GM12892 (cell line): ENCODE measurements at regions not wholly inside any gene's neighbourhood (a gene's known extent, or its start where the extent isn't known, plus 50 kb on each side); places are given as distances from the start of the nearest gene placed in this dataset.
"Not testable (repeated sequence)": the region's sequence is repeated elsewhere in the genome, so short reads cannot be mapped to it uniquely, and the experiment has no call there.

Experiments
- DNase-seq: peaks from one replicate; pipeline ENCODE4 v3.0.0; 2011; ENCODE audit not compliant: insufficient read length
- FAIRE-seq: peaks from 2 replicates; lab custom pipeline; 2011; peaks lifted over from hg19 to GRCh38; lab: Jason Lieb, UNC
- POLR2A ChIP-seq: IDR thresholded peaks from 2 replicates; pipeline ENCODE4 v1.6.1; 2011; ENCODE audit warnings: low read depth, low read length, control low read depth
- POLR2AphosphoS5 ChIP-seq: IDR thresholded peaks from 2 replicates; pipeline ENCODE4 v1.6.1; 2011; ENCODE audit warnings: low read depth, low read length, control low read depth
- TAF1 ChIP-seq: IDR thresholded peaks from 2 replicates; pipeline ENCODE4 v1.6.1; 2011; ENCODE audit warnings: low read depth, mild to moderate bottlenecking, control low read depth, low read length, borderline replicate concordance

DNA sequence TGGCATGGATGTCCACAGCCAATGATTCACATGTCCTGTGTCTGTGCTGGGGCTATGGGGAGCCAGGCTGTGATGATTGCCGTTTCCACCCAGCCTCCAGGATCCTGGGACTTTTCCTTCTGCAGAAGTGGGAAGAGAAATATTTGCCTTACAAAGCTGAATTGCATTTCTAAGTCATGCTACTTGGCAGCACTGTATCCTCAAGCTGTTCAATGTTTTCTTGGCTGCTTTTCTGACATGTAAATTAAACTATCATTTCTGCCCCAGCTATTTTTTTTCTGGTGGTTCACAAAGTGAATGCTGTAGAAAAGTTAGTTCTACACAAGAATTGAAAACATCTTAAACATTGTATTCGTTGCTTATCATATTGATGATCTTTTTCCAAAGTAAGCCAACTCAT lies 51.9 kb upstream of the TCERG1L start:
- TF ChIP-seq POLR2AphosphoS5 (no peak), TAF1 (no peak), POLR2A (no peak)

DNA sequence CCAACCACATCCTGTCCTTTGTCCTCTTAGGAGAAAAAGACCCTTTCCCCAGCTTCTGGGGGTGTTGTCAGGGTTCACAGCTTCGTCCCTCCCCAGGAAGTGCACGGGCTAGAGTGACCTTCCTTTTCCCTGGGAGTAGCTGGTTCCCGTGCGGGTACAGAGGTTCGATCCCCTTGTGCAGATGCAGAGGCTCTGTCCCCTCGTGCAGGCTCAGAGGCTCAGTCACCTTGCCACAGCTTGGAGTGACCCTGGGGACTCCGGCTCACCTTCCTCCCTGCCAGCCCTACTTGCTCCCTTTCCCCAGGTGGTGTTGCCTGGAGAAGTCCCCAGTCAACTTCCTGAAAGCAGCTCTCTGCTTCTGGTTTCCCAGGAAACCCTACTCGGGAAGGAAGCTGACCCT lies 60.0 kb upstream of the TCERG1L start:
- FAIRE-seq (no peak), DNase-seq (no peak)
- TF ChIP-seq POLR2AphosphoS5: no peak
- TF ChIP-seq TAF1: no peak
- TF ChIP-seq POLR2A: no peak

More for the DNA sequence above, 51.9 kb upstream of the TCERG1L start:
- no peak for DNase-seq
- no peak for FAIRE-seq

DNA sequence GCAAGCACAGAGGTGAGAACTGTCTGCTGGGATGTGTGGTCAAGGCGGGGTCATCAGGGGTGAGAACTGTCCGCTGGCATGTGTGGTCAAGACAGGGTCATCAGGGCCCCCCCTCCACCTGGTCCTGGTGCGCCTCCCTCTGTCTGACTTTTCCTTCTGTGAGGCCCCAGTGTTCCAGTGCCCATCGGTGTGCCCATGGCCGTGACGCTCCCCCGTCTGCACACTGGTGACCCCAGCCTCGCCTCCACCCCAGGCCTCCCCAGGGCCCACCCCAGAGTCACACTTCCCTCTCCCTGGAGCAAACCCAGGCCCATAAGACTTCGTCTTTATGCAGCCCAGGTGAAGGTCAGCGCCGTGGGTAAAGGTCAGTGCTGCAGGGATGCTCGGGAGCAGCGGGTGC lies 70.1 kb upstream of the TCERG1L start:
- FAIRE-seq (no peak), DNase-seq (no peak)
- TF ChIP-seq POLR2AphosphoS5 (no peak), TAF1 (no peak), POLR2A (no peak)

DNA sequence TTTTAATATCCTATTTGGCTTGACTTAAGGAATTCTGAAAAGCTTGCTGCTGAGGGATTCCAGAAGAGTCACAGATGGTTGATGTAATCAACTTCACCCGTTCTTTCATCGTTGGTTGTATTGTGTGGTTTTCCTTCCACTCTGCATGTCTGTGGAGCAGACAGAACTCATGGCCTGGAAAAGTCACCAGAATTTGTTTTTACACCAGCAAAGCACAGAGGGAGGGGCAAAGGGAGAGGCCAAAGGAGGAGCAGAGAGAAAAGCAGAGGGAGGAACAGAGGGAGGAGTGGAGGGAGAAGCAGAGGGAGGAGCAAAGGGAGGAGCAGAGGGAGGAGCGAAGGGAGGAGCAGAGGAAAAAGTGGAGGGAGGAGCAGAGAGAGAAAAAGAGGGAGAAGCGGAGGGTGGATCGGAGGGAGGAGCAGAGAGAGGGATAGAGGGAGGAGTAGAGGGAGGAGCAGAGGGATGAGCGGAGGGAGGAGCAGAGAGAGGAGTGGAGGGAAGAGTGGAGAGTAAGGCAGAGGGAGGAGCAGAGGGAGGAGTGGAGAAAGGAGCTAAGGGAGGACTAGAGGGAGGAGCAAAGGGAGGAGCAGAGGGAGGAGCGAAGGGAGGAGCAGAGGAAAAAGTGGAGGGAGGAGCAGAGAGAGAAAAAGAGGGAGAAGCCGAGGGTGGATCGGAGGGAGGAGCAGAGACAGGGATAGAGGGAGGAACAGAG lies 73.8 kb upstream of the TCERG1L start:
- not testable (repeated sequence) for FAIRE-seq

DNA sequence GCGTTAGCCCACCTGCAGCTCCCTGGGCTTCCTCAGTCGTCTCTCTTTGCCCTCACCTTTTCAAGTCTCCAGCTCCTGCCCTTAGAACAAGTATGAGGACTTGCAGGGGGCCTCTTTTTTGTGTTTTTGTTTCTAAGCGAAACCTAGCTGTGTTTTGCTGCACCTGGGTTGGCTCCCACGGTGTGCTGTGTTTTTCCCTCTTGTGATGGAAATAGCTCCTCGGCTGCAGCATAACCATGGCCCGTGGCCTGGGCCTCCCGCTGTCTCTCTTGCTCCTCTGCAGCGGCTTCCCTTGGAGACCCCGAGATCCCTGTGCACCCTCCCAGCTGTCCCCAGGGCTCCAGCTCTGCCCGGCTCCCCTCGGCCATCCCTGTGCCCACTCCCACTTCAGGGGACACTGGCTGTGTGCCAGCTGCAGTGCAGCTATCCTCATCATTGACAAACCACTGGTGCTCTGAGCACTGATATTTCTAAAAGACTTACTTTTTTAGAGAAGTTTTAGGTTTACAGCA lies 75.6 kb upstream of the TCERG1L start:
- FAIRE-seq (no peak), DNase-seq (no peak)
- no peak for TF ChIP-seq TAF1
- no peak for TF ChIP-seq POLR2A
- no peak for TF ChIP-seq POLR2AphosphoS5

More for the DNA sequence above, 73.8 kb upstream of the TCERG1L start:
- not testable (repeated sequence) for DNase-seq

- DNase-seq: no peak
- no peak for TF ChIP-seq TAF1
- FAIRE-seq: no peak
These were observed 80.4 kb upstream of the TCERG1L start for GRCh38 chr10:131391936-131392335.

DNA sequence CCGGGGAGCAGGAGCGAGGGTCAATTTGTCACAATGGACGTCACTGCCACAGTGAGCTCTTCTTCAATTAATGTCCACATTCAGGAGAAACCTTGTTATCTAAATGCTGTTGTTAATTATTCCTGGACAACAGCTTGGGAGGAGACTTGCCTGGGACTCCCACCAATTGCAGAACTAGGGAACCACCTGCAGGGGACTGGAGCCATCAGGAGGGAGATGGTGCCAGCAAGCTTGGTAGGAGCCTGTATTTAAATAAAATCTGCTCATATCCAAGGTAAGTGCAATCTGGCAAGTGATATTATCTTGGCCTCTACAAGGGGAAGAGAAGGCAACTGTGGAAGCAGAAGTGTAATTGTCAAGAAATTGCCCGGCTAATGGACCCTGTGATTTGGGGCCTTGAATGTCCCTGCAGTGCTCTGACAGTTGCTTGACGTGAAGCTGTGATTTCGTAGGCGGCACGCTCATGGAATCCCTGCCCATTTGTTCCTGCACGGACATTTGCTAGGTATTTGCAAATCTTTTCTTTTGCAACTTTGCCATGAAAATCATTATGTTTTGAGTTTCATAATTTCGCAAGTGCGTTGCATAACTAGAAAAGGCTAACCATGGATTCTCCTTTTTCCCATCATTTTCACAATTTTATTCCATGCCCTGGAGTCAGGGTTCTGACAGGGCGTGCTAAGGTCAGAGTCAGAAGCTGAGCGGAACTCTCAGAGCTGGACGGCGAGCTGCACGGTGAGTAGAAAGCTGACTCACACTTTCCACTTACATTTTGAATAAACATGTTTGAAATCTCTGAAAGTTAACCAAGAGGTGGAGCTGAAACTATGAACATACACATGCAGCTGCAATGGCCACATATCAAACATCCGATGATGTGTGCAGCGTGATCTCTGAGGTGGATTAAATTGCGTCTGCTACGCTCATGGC lies 84.9 kb upstream of the TCERG1L start:
- TF ChIP-seq POLR2AphosphoS5 (no peak), POLR2A (no peak), TAF1 (no peak)
- no peak for FAIRE-seq
- no peak for DNase-seq

DNA sequence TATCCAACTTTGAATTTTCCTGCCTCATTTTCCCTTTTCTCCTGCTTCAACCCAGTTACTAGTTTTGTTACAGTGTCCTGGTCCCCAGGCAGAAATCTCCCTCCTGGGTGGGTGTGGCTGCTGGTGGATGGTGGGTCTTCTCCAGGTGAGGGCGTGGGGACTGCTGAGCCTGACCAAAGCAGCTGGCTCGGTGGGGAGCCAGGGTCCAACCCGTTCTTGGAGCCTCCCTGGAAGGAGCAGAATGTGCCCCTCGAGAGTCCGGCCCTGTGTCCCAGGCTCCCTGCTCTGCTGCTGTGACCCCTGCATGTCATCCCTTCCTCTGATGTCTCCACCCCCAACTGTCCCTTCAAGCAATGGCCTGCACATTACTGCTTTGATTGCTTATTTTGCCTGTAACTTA lies 86.6 kb upstream of the TCERG1L start:
- no peak for FAIRE-seq
- no peak for DNase-seq
- no peak for TF ChIP-seq TAF1
- no peak for TF ChIP-seq POLR2AphosphoS5
- TF ChIP-seq POLR2A: no peak

GRCh38 chr10:131399981-131400380 lies 88.5 kb upstream of the TCERG1L start:
- no peak for FAIRE-seq
- no peak for DNase-seq
- TF ChIP-seq POLR2A (no peak), POLR2AphosphoS5 (no peak), TAF1 (no peak)

DNA sequence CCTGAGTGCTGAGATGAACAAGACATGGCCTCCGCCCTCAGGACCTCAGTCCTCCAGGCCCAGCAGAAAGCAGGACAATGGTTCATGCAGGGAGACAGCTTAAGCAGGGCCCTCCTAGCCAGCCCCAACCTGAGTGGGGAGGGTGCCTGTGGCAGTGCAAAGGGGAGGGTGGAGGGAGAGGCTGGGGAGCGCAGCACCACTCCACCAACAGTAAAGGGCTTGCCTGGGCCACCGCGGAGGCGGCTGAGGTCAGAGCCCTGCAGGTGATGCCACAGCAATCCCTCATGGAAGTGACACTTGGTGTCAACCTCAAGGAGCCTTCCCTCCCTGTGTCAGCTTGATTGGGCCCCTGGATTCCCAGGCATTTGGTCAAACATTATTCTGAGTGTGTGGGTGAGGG lies 89.0 kb upstream of the TCERG1L start:
- FAIRE-seq (no peak), DNase-seq (no peak)
- TF ChIP-seq TAF1 (no peak), POLR2AphosphoS5 (no peak), POLR2A (no peak)

GRCh38 chr10:131402771-131403650 lies 91.5 kb upstream of the TCERG1L start:
- no peak for FAIRE-seq
- no peak for TF ChIP-seq TAF1
- TF ChIP-seq POLR2AphosphoS5: no peak
- TF ChIP-seq POLR2A: no peak
- DNase-seq: no peak
